H1 (cell line): ENCODE measurements at regions not wholly inside any gene's neighbourhood (a gene's known extent, or its start where the extent isn't known, plus 50 kb on each side); places are given as distances from the start of the nearest gene placed in this dataset.

Experiments
- CTCF ChIA-PET: fragments of 300-600 bp; sonication (Branson Sonifier 250); formaldehyde crosslinking; loops from one replicate; lab custom pipeline; 2021; ENCODE audit not compliant: partially characterized antibody; lab: Charles Lee
- POLR2A ChIA-PET: fragments of 300-600 bp; sonication (Branson Sonifier 250); formaldehyde crosslinking; loops from one replicate; lab custom pipeline; 2021; ENCODE audit warnings: inconsistent platforms; ENCODE audit not compliant: partially characterized antibody; lab: Charles Lee
- DNase-seq, 2 experiments: peaks; one replicate each; pipeline versions ENCODE4 v3.0.0 to v3.0.0-alpha.2; 2010 to 2022; ENCODE audit warnings: low spot score in 2 of 2, low read depth in 1 of 2, mixed read lengths in 1 of 2
- FAIRE-seq: peaks from 2 replicates; lab custom pipeline; 2011; peaks lifted over from hg19 to GRCh38; lab: Jason Lieb, UNC
- H2AFZ ChIP-seq: 2 replicates; pipeline ENCODE4 v1.8.1; 2012; ENCODE audit warnings: low read length, inconsistent platforms
- H2AK5ac ChIP-seq: 2 replicates; pipeline ENCODE4 v1.6.1; 2013; ENCODE audit warnings: low read depth, low read length
- H2BK120ac ChIP-seq: replicated peaks from 2 replicates; pipeline ENCODE3; 2013; ENCODE audit warnings: low read depth, low read length, inconsistent platforms
- H2BK12ac ChIP-seq: 2 replicates; pipeline ENCODE4 v1.6.1; 2013; ENCODE audit warnings: low read depth, low read length
- H2BK15ac ChIP-seq: 2 replicates; pipeline ENCODE4 v1.6.1; 2013; ENCODE audit warnings: low read length
- H2BK20ac ChIP-seq: 2 replicates; pipeline ENCODE4 v1.6.1; 2013; ENCODE audit warnings: low read length
- H2BK5ac ChIP-seq: 2 replicates; pipeline ENCODE4 v1.6.1; 2013; ENCODE audit warnings: low read depth, low read length
- H3K14ac ChIP-seq: 2 replicates; pipeline ENCODE4 v1.6.1; 2013; ENCODE audit warnings: inconsistent platforms; ENCODE audit not compliant: insufficient read length
- H3K18ac ChIP-seq: 2 replicates; pipeline ENCODE4 v1.6.1; 2013; ENCODE audit warnings: low read length; ENCODE audit errors: extremely low read depth
- H3K23ac ChIP-seq: 2 replicates; pipeline ENCODE4 v1.6.1; 2013; ENCODE audit warnings: inconsistent platforms; ENCODE audit not compliant: insufficient read length
- H3K23me2 ChIP-seq: 2 replicates; pipeline ENCODE4 v1.6.1; 2013; ENCODE audit warnings: low read depth, low read length
- H3K27ac ChIP-seq: 2 replicates; pipeline ENCODE4 v1.6.1; 2011; ENCODE audit warnings: low read depth, low read length, inconsistent platforms
- H3K27me3 ChIP-seq, 4 experiments: replicated peaks in 1 of 4; 1 replicate in 1 of 4; 2 replicates in 3 of 4; pipeline versions ENCODE4 v1.6.1 to v1.8.1; 2011 to 2013; ENCODE audit warnings: low read length in 3 of 4, mild to moderate bottlenecking in 3 of 4, inconsistent platforms in 2 of 4, mixed read lengths in 2 of 4, moderate library complexity in 1 of 4; ENCODE audit not compliant: control insufficient read depth in 3 of 4, insufficient read depth in 3 of 4; ENCODE audit errors: extremely low read depth in 1 of 4
- H3K36me3 ChIP-seq, 4 experiments: 2 replicates each; pipeline versions ENCODE4 v1.6.1 to v1.8.1; 2011 to 2013; ENCODE audit warnings: mild to moderate bottlenecking in 4 of 4, low read length in 3 of 4, moderate library complexity in 2 of 4, control low read depth in 1 of 4, inconsistent platforms in 1 of 4; ENCODE audit not compliant: insufficient read depth in 4 of 4, control insufficient read depth in 2 of 4
- H3K4ac ChIP-seq: replicated peaks from 2 replicates; pipeline ENCODE3; 2013; ENCODE audit warnings: low read length, low read depth, mixed read lengths, inconsistent platforms; ENCODE audit not compliant: insufficient read length
- H3K4me1 ChIP-seq, 4 experiments: replicated peaks in 1 of 4; 1 replicate in 1 of 4; 2 replicates in 3 of 4; pipeline versions ENCODE4 v1.6.1 to v1.8.1; 2011 to 2013; ENCODE audit warnings: low read length in 3 of 4, inconsistent platforms in 2 of 4, mixed read lengths in 1 of 4; ENCODE audit not compliant: insufficient read depth in 4 of 4, control insufficient read depth in 3 of 4
- H3K4me2 ChIP-seq, 2 experiments: 2 replicates each; pipeline versions ENCODE4 v1.6.1 to v1.8.1; 2011 to 2013; ENCODE audit warnings: low read depth in 2 of 2, low read length in 2 of 2, control low read depth in 1 of 2, inconsistent platforms in 1 of 2, mild to moderate bottlenecking in 1 of 2; ENCODE audit not compliant: insufficient read depth in 1 of 2
- H3K4me3 ChIP-seq, 4 experiments: fragments of 200-600, 300-600 bp in 1 of 4; sonication (generic), shearing (Covaris generic), sonication (Bioruptor Twin) in 1 of 4; 2 replicates each; pipeline versions ENCODE4 v1.5.1 to v1.8.1; 2011 to 2016; ENCODE audit warnings: low read length in 4 of 4, low read depth in 3 of 4, control low read depth in 2 of 4, inconsistent platforms in 2 of 4, mild to moderate bottlenecking in 2 of 4, mixed read lengths in 1 of 4, moderate library complexity in 1 of 4; ENCODE audit not compliant: insufficient read depth in 2 of 4; ENCODE audit errors: extremely low read depth in 1 of 4
- H3K56ac ChIP-seq: replicated peaks from 2 replicates; pipeline ENCODE3; 2013; ENCODE audit warnings: low read depth, mild to moderate bottlenecking, mixed read lengths, low read length, inconsistent platforms; ENCODE audit not compliant: insufficient read length
- H3K79me1 ChIP-seq: 2 replicates; pipeline ENCODE4 v1.6.1; 2013; ENCODE audit warnings: low read depth, low read length, control low read depth
- H3K79me2 ChIP-seq, 2 experiments: 2 replicates each; pipeline versions ENCODE4 v1.6.1 to v1.8.1; 2012 to 2013; ENCODE audit warnings: low read length in 2 of 2, mild to moderate bottlenecking in 2 of 2, inconsistent platforms in 1 of 2; ENCODE audit not compliant: insufficient read depth in 2 of 2, control insufficient read depth in 1 of 2
- H3K9ac ChIP-seq, 4 experiments: replicated peaks in 1 of 4; 1 replicate in 1 of 4; 2 replicates in 3 of 4; pipeline versions ENCODE4 v1.6.1 to v1.8.1; 2011 to 2013; ENCODE audit warnings: low read depth in 3 of 4, low read length in 3 of 4, control low read depth in 2 of 4, mild to moderate bottlenecking in 2 of 4, moderate library complexity in 2 of 4, inconsistent platforms in 1 of 4; ENCODE audit errors: extremely low read depth in 1 of 4
- H3K9me3 ChIP-seq, 2 experiments: 2 replicates each; pipeline versions ENCODE4 v1.6.1 to v1.8.1; 2012 to 2013; ENCODE audit warnings: mild to moderate bottlenecking in 2 of 2, moderate library complexity in 2 of 2, control low read depth in 1 of 2, inconsistent platforms in 1 of 2, low read depth in 1 of 2, low read length in 1 of 2, mixed read lengths in 1 of 2; ENCODE audit not compliant: insufficient read depth in 2 of 2
- H4K20me1 ChIP-seq, 2 experiments: replicated peaks in 1 of 2; 2 replicates each; pipeline versions ENCODE3 to v1.8.1; 2011 to 2013; ENCODE audit warnings: inconsistent platforms in 2 of 2, low read length in 2 of 2, mild to moderate bottlenecking in 1 of 2; ENCODE audit not compliant: insufficient read depth in 2 of 2, control insufficient read depth in 1 of 2
- H4K5ac ChIP-seq: 2 replicates; pipeline ENCODE4 v1.6.1; 2013; ENCODE audit warnings: low read length, low read depth, mixed read lengths, inconsistent platforms; ENCODE audit not compliant: insufficient read length
- H4K8ac ChIP-seq: 2 replicates; pipeline ENCODE4 v1.8.0; 2013; ENCODE audit warnings: mild to moderate bottlenecking, moderate library complexity, low read length, inconsistent platforms; ENCODE audit not compliant: insufficient read depth; ENCODE audit errors: extremely low read depth
- H4K91ac ChIP-seq: replicated peaks from 2 replicates; pipeline ENCODE3; 2013; ENCODE audit warnings: low read length, mixed read lengths, inconsistent platforms; ENCODE audit not compliant: insufficient read length
- BCL11A ChIP-seq, 2 experiments: IDR thresholded peaks; one replicate each; pipeline ENCODE4 v1.6.1; 2011; ENCODE audit warnings: low read depth in 2 of 2, low read length in 2 of 2, mild to moderate bottlenecking in 2 of 2
- CREB1 ChIP-seq: IDR thresholded peaks from 2 replicates; pipeline ENCODE4 v1.6.1; 2012; ENCODE audit warnings: inconsistent platforms
- EZH2 ChIP-seq: fragments of 200-600 bp; sonication (generic); IDR thresholded peaks from 2 replicates; pipeline ENCODE4 v1.7.1; 2012; ENCODE audit warnings: low read depth, mild to moderate bottlenecking, moderate library complexity, low read length, inconsistent platforms; ENCODE audit not compliant: severe bottlenecking
- JUN ChIP-seq: IDR thresholded peaks from 2 replicates; pipeline ENCODE4 v1.6.1; 2011; ENCODE audit warnings: low read depth, mild to moderate bottlenecking, improper control_type of control experiment, low read length
- KDM4A ChIP-seq: IDR thresholded peaks from one replicate; pipeline ENCODE4 v1.7.1; 2012; ENCODE audit warnings: low read depth, mild to moderate bottlenecking, moderate library complexity, low read length, inconsistent platforms; ENCODE audit not compliant: severe bottlenecking
- KDM5A ChIP-seq: fragments of 200-600 bp; IDR thresholded peaks from 2 replicates; pipeline ENCODE4 v1.7.1; 2012; ENCODE audit warnings: mild to moderate bottlenecking, low read length, inconsistent platforms, mixed read lengths
- POLR2A ChIP-seq, 2 experiments: IDR thresholded peaks; 1 replicate in 1 of 2; 2 replicates in 1 of 2; pipeline ENCODE4 v1.6.1; 2011; ENCODE audit warnings: low read depth in 2 of 2, low read length in 2 of 2, mild to moderate bottlenecking in 2 of 2; ENCODE audit errors: control extremely low read depth in 1 of 2
- SP1 ChIP-seq: IDR thresholded peaks from 2 replicates; pipeline ENCODE4 v1.6.1; 2011; ENCODE audit warnings: low read depth, low read length
- YY1 ChIP-seq: IDR thresholded peaks from 2 replicates; pipeline ENCODE4 v1.6.1; 2011; ENCODE audit warnings: low read depth, mild to moderate bottlenecking, low read length
- WGBS, 2 experiments: shearing (Covaris generic) in 1 of 2; methylation state at CpG; one replicate each; pipeline versions ENCODE4 v1.1.6 to v1.1.7; 2013 to 2015; ENCODE audit warnings: low lambda C conversion rate in 2 of 2, mixed read lengths in 2 of 2, inconsistent platforms in 1 of 2, low coverage in 1 of 2, missing lambda C conversion rate in 1 of 2; ENCODE audit not compliant: insufficient replicate concordance in 2 of 2, insufficient coverage in 1 of 2, insufficient read length in 1 of 2; ENCODE audit errors: extremely low coverage in 1 of 2, missing lambda C conversion rate in 1 of 2; 5-methylcytosine and 5-hydroxymethylcytosine counted together
- TF ChIP-seq, protein P1 (sequence below), 3 experiments: IDR thresholded peaks; 1 replicate in 2 of 3; 2 replicates in 1 of 3; pipeline versions ENCODE4 v1.5.1 to v1.6.1; 2011; ENCODE audit warnings: low read length in 3 of 3, mild to moderate bottlenecking in 3 of 3, inconsistent platforms in 2 of 3, low read depth in 1 of 3, moderate library complexity in 1 of 3; ENCODE audit not compliant: insufficient read depth in 1 of 3; ENCODE audit errors: control extremely low read depth in 1 of 3
- TF ChIP-seq, protein P2 (sequence below): IDR thresholded peaks from 2 replicates; pipeline ENCODE4 v1.6.1; 2011; ENCODE audit warnings: low read depth, mild to moderate bottlenecking, low read length; ENCODE audit not compliant: insufficient read depth

GRCh38 chr10:130485236-130485957, 349.2 kb downstream of the GLRX3 start:
- Histone ChIP-seq H4K5ac (no peak overlapping the region), H3K18ac (no peak overlapping the region), H3K27me3 (no peaks in the 10 kb centered on the region), H3K9ac (no peak overlapping the region), H3K4me2 (no peak overlapping the region), H2BK5ac (no peak overlapping the region), H3K4ac (no peak overlapping the region), H3K4me3 (no peak overlapping the region), H3K9me3 (no peaks in the 10 kb centered on the region), H4K20me1 (no peaks in the 10 kb centered on the region), H2AK5ac (no peak overlapping the region), H3K23me2 (no peaks in the 10 kb centered on the region), H2BK15ac (no peak overlapping the region), H3K56ac (no peak overlapping the region), H3K79me2 (no peaks in the 10 kb centered on the region), H3K14ac (no peak overlapping the region), H2BK120ac (no peak overlapping the region), H2BK20ac (no peak overlapping the region), H3K79me1 (no peaks in the 10 kb centered on the region), H3K4me1 (peaks cover 0 to 4% (median 2%) of the 10 kb centered on the region in 4 experiments; a peak in 2 of 7 replicates), H3K23ac (no peak overlapping the region), H2AFZ (no peak overlapping the region), H2BK12ac (no peak overlapping the region), H3K27ac (no peak overlapping the region), H4K8ac (peak overlapping the region; percentile 57; the same call in 1 of the 2 replicates), H3K36me3 (no peaks in the 10 kb centered on the region), H4K91ac (no peak overlapping the region)
- DNase-seq (no peak), FAIRE-seq (no peak)
- ChIA-PET CTCF (no interaction called here), POLR2A (no interaction called here)
- 93% methylated on average over 21 of the region's 27 CpGs; no CpG with 5 or more reads in 1 of the 2 experiments for WGBS, 2 experiments
- no peak for TF ChIP-seq KDM4A
- TF ChIP-seq JUN, result no peak
- no peak for TF ChIP-seq YY1
- TF ChIP-seq, protein P1, sequence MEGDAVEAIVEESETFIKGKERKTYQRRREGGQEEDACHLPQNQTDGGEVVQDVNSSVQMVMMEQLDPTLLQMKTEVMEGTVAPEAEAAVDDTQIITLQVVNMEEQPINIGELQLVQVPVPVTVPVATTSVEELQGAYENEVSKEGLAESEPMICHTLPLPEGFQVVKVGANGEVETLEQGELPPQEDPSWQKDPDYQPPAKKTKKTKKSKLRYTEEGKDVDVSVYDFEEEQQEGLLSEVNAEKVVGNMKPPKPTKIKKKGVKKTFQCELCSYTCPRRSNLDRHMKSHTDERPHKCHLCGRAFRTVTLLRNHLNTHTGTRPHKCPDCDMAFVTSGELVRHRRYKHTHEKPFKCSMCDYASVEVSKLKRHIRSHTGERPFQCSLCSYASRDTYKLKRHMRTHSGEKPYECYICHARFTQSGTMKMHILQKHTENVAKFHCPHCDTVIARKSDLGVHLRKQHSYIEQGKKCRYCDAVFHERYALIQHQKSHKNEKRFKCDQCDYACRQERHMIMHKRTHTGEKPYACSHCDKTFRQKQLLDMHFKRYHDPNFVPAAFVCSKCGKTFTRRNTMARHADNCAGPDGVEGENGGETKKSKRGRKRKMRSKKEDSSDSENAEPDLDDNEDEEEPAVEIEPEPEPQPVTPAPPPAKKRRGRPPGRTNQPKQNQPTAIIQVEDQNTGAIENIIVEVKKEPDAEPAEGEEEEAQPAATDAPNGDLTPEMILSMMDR (IDR thresholded peaks at IDR 0.05; ENCODE audit: control extremely low read depth in 1 of 3, insufficient read depth in 1 of 3, low read depth in 1 of 3, low read length in 3 of 3), result no peak
- no peak for TF ChIP-seq SP1
- no peak for TF ChIP-seq CREB1
- TF ChIP-seq EZH2, result no peak
- no peak for TF ChIP-seq BCL11A (IDR thresholded peaks at IDR 0.05; ENCODE audit: low read depth in 2 of 2, low read length in 2 of 2)
- no peak for TF ChIP-seq POLR2A (IDR thresholded peaks at IDR 0.05; ENCODE audit: control extremely low read depth in 1 of 2, low read depth in 2 of 2, low read length in 2 of 2)
- no peak for TF ChIP-seq KDM5A
- TF ChIP-seq, protein P2, sequence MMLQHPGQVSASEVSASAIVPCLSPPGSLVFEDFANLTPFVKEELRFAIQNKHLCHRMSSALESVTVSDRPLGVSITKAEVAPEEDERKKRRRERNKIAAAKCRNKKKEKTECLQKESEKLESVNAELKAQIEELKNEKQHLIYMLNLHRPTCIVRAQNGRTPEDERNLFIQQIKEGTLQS, result no peak
